ENCODE measurements at regions not wholly inside any gene's neighbourhood (a gene's known extent, or its start where the extent isn't known, plus 50 kb on each side); places are given as distances from the start of the nearest gene placed in this dataset.

DNA sequence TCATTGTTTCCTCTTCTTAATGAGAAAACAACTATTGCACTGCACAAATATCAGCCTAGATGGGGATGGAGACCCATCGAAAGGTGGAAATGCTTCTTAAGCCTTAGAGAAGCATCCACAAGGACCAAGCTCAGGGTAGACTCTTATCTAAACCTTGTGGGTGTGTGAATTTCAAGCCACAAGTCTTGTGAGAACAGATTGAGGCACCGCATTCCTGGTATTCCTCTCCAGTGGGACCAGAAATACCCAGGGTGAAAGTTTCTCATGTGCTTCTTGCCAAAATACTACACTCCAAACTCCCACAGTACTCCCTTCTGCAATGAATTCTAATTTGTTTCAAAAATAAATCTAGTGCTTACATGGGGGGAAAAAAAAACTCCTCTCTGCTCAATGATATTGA, 375.6 kb downstream of the PDGFC start:
- TF ChIP-seq, protein P1, sequence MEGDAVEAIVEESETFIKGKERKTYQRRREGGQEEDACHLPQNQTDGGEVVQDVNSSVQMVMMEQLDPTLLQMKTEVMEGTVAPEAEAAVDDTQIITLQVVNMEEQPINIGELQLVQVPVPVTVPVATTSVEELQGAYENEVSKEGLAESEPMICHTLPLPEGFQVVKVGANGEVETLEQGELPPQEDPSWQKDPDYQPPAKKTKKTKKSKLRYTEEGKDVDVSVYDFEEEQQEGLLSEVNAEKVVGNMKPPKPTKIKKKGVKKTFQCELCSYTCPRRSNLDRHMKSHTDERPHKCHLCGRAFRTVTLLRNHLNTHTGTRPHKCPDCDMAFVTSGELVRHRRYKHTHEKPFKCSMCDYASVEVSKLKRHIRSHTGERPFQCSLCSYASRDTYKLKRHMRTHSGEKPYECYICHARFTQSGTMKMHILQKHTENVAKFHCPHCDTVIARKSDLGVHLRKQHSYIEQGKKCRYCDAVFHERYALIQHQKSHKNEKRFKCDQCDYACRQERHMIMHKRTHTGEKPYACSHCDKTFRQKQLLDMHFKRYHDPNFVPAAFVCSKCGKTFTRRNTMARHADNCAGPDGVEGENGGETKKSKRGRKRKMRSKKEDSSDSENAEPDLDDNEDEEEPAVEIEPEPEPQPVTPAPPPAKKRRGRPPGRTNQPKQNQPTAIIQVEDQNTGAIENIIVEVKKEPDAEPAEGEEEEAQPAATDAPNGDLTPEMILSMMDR (IDR thresholded peaks at IDR 0.05; ENCODE audit: control extremely low read depth, extremely low read depth, low read depth, missing control alignments): no peak
- DNase-seq (ENCODE audit: extremely low spot score): no peak
- CTCF ChIA-PET: no interaction called here
- POLR2A ChIA-PET: no interaction called here

DNA sequence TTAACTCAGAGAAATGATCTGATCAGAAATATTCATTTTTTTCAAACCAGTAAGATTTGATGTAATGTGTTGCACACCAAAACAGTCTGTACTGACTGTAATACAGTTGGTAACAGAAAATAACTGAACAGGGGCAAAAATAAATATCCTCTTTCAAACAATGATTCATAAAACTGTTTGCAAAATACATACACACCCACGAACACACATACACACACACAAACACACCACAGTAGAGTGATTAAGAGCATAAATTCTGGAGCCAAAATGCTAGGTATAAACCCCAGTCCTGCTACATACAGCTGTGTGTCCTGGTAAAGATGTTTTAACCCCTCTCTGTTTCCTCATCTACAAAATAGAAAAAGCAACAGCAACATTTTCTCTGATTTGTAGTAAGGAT, 376.6 kb downstream of the PDGFC start:
- DNase-seq (ENCODE audit: extremely low spot score): no peak
- ChIA-PET CTCF (no interaction called here), POLR2A (no interaction called here)
- TF ChIP-seq, protein P1 (IDR thresholded peaks at IDR 0.05; ENCODE audit: control extremely low read depth, extremely low read depth, low read depth, missing control alignments): no peak

DNA sequence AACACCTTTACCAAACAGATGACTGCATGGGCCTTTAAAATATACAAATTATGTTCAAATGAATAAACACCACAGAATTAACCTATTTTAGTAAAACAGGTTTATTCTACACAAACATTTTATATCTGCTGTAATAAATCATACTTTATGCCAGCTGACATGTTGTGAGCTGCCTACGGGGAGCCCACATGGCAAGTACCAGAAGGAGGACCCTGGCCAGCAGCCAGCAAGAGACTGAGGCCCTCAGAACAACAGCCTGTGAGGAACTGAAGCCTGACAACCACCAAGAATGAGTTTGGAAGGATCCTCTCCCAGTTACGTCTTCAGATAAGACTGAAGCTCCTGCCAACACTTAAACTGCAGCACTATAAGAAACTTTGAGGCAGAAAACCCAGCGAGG, 377.0 kb downstream of the PDGFC start:
- DNase-seq (ENCODE audit: extremely low spot score): no peak
- TF ChIP-seq, protein P1 (IDR thresholded peaks at IDR 0.05; ENCODE audit: control extremely low read depth, extremely low read depth, low read depth, missing control alignments): no peak
- ChIA-PET CTCF (no interaction called here), POLR2A (no interaction called here)

DNA sequence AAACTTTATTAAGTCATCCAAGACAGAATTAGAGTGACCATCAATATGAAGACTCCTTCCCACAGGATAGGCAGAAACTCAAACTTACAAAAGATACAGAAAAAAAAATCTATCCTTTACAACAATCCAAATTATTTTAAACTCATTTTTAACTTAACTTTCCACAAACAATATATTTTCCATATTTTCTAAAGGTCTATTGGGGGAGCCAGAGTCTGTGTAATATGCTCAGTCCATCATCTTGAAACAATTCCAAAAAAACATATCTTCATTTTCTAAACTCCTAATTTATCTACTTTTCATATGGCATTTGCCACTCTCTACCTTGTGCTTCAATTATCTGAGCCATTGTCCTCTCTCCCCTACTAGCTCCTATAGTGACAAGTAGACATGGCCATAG, 378.1 kb downstream of the PDGFC start:
- ChIA-PET CTCF (no interaction called here), POLR2A (no interaction called here)
- no peak for DNase-seq (ENCODE audit: extremely low spot score)
- TF ChIP-seq, protein P1 (IDR thresholded peaks at IDR 0.05; ENCODE audit: control extremely low read depth, extremely low read depth, low read depth, missing control alignments): no peak

DNA sequence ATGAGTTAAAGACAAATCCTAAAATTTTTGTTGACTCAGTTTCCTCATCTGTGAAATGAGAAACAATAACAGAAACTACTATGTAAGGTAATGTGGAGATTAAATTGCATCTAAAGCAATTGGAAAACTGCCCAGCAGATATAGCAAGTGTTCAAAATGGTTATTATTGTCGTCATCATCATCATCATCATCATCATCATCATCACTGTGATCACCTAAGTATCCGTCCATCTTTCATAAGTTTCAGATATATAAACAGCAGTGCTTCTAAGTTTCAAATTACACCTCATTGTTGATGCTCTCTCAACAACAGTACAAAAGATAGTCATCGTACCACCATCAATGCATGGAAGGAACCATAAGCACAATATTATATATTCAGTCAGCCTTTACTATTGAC, 379.9 kb downstream of the PDGFC start:
- no peak for DNase-seq (ENCODE audit: extremely low spot score)
- ChIA-PET POLR2A (no interaction called here), CTCF (interaction anchor here (1.1 kb wide), 1 partner anchor 10 kb away, joined by 3 read pairs; no protein-coding TSS in a partner anchor)
- TF ChIP-seq, protein P1 (IDR thresholded peaks at IDR 0.05; ENCODE audit: control extremely low read depth, extremely low read depth, low read depth, missing control alignments): no peak

DNA sequence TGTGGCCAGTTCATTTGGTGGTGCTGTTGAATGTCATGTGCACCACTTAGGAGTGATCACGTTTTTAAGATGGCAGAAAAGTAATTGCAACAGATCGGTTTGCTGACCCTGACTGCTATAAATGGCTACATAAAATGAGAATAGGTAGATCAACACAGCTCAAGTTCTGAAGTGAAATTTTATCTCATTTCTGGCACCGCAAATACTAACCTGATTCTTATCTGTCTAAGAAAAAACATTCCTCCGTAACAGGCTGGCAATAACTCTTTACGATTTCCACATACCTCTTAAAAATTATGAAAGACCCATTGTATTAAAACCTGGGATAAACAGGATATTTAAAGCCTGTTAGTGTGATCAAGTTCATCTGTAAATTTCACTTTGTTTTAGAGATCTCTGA, 387.5 kb downstream of the PDGFC start:
- TF ChIP-seq, protein P1 (IDR thresholded peaks at IDR 0.05; ENCODE audit: control extremely low read depth, extremely low read depth, low read depth, missing control alignments): no peak
- DNase-seq (ENCODE audit: extremely low spot score): no peak
- ChIA-PET CTCF (no interaction called here), POLR2A (no interaction called here)

DNA sequence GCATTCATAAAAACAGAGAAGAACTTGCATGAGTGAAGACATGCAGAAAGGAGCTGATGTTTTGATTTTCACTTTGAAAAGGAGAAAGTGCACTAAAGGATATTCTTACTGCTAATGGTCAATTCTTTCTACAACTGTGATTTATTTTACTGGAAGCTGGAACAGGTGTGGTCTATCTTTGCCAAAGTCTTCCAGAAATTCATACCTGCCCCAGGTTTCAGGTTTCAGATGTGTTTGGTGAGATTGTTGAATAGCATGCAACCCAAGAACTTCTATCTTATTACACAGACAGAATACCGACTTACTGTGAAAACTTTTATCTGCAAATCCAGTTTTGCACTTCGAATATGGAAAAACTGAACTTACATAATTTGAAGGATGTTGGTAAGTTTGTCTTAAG, 388.3 kb downstream of the PDGFC start:
- TF ChIP-seq, protein P1 (IDR thresholded peaks at IDR 0.05; ENCODE audit: control extremely low read depth, extremely low read depth, low read depth, missing control alignments): no peak
- DNase-seq (ENCODE audit: extremely low spot score): no peak
- ChIA-PET CTCF (no interaction called here), POLR2A (no interaction called here)
